ENCODE measurements at regions not wholly inside any gene's neighbourhood (a gene's known extent, or its start where the extent isn't known, plus 50 kb on each side); places are given as distances from the start of the nearest gene placed in this dataset.
"Not testable (repeated sequence)": the region's sequence is repeated elsewhere in the genome, so short reads cannot be mapped to it uniquely, and the experiment has no call there.

DNA sequence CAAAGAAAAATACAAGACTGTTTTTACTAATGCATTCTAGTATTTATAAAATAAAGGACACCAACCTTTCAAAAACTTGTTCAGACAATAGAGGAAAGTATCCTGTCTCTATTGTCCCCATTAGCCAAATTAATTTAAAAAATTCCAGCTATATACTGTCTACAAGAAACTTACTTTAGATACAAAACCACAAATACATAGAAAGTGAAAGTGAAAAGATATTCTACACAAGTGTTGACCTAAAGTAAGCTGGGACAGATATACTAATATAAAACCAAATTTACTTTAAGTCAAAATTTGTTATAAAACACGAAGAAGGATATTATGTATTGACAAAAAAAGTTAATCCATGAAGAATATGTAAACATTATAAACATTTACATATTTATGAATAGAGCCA lies 893.3 kb upstream of the TMEFF2 start:
- no peaks in the 10 kb centered on the region for H3K27me3 ChIP-seq (ENCODE audit: insufficient read depth, low read depth)
- intact Hi-C loops (cut with micrococcal nuclease; ENCODE audit: unreplicated experiment) = no loop called here
- H3K9me3 ChIP-seq (ENCODE audit: insufficient read depth, low read depth) = no peaks in the 10 kb centered on the region
- ChIA-PET CTCF (no interaction called here), POLR2A (ENCODE audit: unreplicated experiment) (no interaction called here)
- no peak for TF ChIP-seq EZH2 (IDR thresholded peaks at IDR 0.05; ENCODE audit: low read depth)
- H3K9me2 ChIP-seq (ENCODE audit: insufficient read depth) = no peaks in the 10 kb centered on the region
- DNase-seq = no peak
- no TSS peak for BruUV-seq (replicated peaks)
- no peak overlapping the region for H3K4me3 ChIP-seq
- H3K27ac ChIP-seq = no peak overlapping the region
- H3K79me2 ChIP-seq (ENCODE audit: low read depth) = no peaks in the 10 kb centered on the region
- H3F3A ChIP-seq (ENCODE audit: insufficient read depth, low read depth) = no peaks in the 10 kb centered on the region
- no peaks in the 10 kb centered on the region for H3K36me3 ChIP-seq (ENCODE audit: low read depth)
- no peaks in the 10 kb centered on the region for H3K4me1 ChIP-seq (replicated peaks; ENCODE audit: insufficient read depth)
- no peaks in the 10 kb centered on the region for H4K20me1 ChIP-seq (ENCODE audit: insufficient read depth)
- no peak overlapping the region for H3K4me2 ChIP-seq
- no peak overlapping the region for H2AFZ ChIP-seq

DNA sequence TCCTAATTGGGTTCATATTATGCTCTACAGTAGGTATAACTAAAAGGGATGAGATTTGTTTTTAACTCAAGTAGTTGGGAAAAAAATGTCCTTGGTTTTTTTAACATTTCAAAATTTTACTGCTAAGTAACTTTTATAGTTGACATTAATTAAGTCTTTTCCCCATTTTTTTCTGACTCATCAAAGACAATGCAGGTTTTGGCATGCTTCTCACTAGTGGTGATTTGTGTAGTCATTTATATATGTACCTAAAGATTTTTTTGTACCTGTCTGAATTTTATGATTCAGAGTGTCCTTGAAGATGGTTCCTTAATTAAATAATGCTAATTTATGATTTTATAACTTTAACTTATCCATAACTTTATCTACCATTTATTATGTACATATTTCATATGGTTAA lies 882.3 kb upstream of the TMEFF2 start:
- no peaks in the 10 kb centered on the region for H3K79me2 ChIP-seq (ENCODE audit: low read depth)
- H3F3A ChIP-seq (ENCODE audit: insufficient read depth, low read depth) = no peaks in the 10 kb centered on the region
- no peak for TF ChIP-seq EZH2 (IDR thresholded peaks at IDR 0.05; ENCODE audit: low read depth)
- TF ChIP-seq, protein P1, sequence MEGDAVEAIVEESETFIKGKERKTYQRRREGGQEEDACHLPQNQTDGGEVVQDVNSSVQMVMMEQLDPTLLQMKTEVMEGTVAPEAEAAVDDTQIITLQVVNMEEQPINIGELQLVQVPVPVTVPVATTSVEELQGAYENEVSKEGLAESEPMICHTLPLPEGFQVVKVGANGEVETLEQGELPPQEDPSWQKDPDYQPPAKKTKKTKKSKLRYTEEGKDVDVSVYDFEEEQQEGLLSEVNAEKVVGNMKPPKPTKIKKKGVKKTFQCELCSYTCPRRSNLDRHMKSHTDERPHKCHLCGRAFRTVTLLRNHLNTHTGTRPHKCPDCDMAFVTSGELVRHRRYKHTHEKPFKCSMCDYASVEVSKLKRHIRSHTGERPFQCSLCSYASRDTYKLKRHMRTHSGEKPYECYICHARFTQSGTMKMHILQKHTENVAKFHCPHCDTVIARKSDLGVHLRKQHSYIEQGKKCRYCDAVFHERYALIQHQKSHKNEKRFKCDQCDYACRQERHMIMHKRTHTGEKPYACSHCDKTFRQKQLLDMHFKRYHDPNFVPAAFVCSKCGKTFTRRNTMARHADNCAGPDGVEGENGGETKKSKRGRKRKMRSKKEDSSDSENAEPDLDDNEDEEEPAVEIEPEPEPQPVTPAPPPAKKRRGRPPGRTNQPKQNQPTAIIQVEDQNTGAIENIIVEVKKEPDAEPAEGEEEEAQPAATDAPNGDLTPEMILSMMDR (conservative IDR thresholded peaks at IDR 0.05) = no peak
- no peak overlapping the region for H2AFZ ChIP-seq
- H3K4me1 ChIP-seq (replicated peaks; ENCODE audit: insufficient read depth) = no peaks in the 10 kb centered on the region
- ChIA-PET CTCF (no interaction called here), POLR2A (ENCODE audit: unreplicated experiment) (no interaction called here)
- no peaks in the 10 kb centered on the region for H3K36me3 ChIP-seq (ENCODE audit: low read depth)
- H3K4me3 ChIP-seq = no peak overlapping the region
- no peaks in the 10 kb centered on the region for H3K9me3 ChIP-seq (ENCODE audit: insufficient read depth, low read depth)
- DNase-seq = no peak
- H3K4me2 ChIP-seq = no peak overlapping the region
- no peaks in the 10 kb centered on the region for H3K9me2 ChIP-seq (ENCODE audit: insufficient read depth)
- no peaks in the 10 kb centered on the region for H4K20me1 ChIP-seq (ENCODE audit: insufficient read depth)
- BruUV-seq (replicated peaks) = no TSS peak
- H3K27me3 ChIP-seq (ENCODE audit: insufficient read depth, low read depth) = no peaks in the 10 kb centered on the region
- intact Hi-C loops (cut with micrococcal nuclease; ENCODE audit: unreplicated experiment) = no loop called here
- H3K27ac ChIP-seq = no peak overlapping the region

DNA sequence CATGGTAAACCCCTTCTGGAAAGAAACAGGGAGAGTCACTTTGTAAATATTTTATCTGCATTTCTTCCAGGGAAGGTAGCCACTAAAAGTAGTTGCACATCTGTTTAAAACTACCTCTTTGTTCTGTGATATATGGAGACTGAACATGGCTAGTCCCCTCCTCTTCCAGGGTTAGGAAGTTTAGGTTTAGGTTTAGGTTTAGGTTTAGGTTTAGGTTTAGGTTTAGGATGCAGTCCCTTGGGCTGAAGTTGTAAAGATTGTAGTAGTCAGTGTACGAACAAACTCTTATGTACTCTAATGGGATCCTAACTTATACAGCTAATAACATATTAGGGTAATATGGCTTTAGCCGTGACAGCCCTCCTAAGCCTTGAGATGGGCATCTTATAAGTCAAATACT lies 880.2 kb upstream of the TMEFF2 start:
- H3K4me2 ChIP-seq = no peak overlapping the region
- no peaks in the 10 kb centered on the region for H3K9me2 ChIP-seq (ENCODE audit: insufficient read depth)
- no peak for TF ChIP-seq EZH2 (IDR thresholded peaks at IDR 0.05; ENCODE audit: low read depth)
- TF ChIP-seq, protein P1 (conservative IDR thresholded peaks at IDR 0.05) = no peak
- no peaks in the 10 kb centered on the region for H3K9me3 ChIP-seq (ENCODE audit: insufficient read depth, low read depth)
- H3K4me3 ChIP-seq = no peak overlapping the region
- no peaks in the 10 kb centered on the region for H3K4me1 ChIP-seq (replicated peaks; ENCODE audit: insufficient read depth)
- no TSS peak for BruUV-seq (replicated peaks)
- H3F3A ChIP-seq (ENCODE audit: insufficient read depth, low read depth) = no peaks in the 10 kb centered on the region
- intact Hi-C loops (cut with micrococcal nuclease; ENCODE audit: unreplicated experiment) = no loop called here
- no peaks in the 10 kb centered on the region for H3K36me3 ChIP-seq (ENCODE audit: low read depth)
- CTCF ChIA-PET = no interaction called here
- no peak overlapping the region for H2AFZ ChIP-seq
- no peaks in the 10 kb centered on the region for H4K20me1 ChIP-seq (ENCODE audit: insufficient read depth)
- H3K79me2 ChIP-seq (ENCODE audit: low read depth) = no peaks in the 10 kb centered on the region
- H3K27me3 ChIP-seq (ENCODE audit: insufficient read depth, low read depth) = no peaks in the 10 kb centered on the region
- no peak for DNase-seq
- H3K27ac ChIP-seq = no peak overlapping the region
- POLR2A ChIA-PET (ENCODE audit: unreplicated experiment) = no interaction called here

DNA sequence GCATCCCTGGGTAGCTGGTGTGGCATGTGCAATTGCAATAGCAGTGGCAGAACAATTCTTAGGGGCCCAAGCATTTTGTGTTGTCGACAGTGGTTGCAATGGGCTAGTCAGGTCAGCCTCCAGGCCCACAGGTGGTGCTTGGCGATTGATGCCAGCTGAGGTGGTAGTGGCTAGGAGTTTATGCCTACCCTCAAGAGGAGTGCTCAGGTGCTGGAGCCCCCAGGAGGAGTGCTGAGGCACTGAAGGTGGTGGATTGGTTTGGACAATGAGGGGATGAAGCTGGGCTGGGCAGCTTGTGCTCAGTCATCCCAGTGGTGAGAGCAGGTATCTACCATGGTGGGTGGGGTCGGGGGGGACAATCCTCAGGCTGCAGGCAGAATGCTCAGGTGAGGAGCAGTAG lies 877.9 kb upstream of the TMEFF2 start:
- DNase-seq = no peak
- Histone ChIP-seq H3K27me3 (ENCODE audit: insufficient read depth, low read depth) (no peaks in the 10 kb centered on the region), H3K36me3 (ENCODE audit: low read depth) (no peaks in the 10 kb centered on the region), H3F3A (ENCODE audit: insufficient read depth, low read depth) (no peaks in the 10 kb centered on the region), H3K27ac (no peak overlapping the region), H4K20me1 (ENCODE audit: insufficient read depth) (no peaks in the 10 kb centered on the region), H2AFZ (no peak overlapping the region), H3K9me3 (ENCODE audit: insufficient read depth, low read depth) (no peaks in the 10 kb centered on the region), H3K9me2 (ENCODE audit: insufficient read depth) (no peaks in the 10 kb centered on the region), H3K4me2 (no peak overlapping the region), H3K79me2 (ENCODE audit: low read depth) (no peaks in the 10 kb centered on the region), H3K4me3 (no peak overlapping the region), H3K4me1 (replicated peaks; ENCODE audit: insufficient read depth) (no peaks in the 10 kb centered on the region)
- TF ChIP-seq, protein P1 (conservative IDR thresholded peaks at IDR 0.05) = no peak
- no peak for TF ChIP-seq EZH2 (IDR thresholded peaks at IDR 0.05; ENCODE audit: low read depth)
- intact Hi-C loops (cut with micrococcal nuclease; ENCODE audit: unreplicated experiment) = no loop called here
- no TSS peak for BruUV-seq (replicated peaks)
- POLR2A ChIA-PET (ENCODE audit: unreplicated experiment) = no interaction called here
- CTCF ChIA-PET = interaction anchor here (0.6 kb wide), 1 partner anchor 367 kb away, joined by 9 read pairs; no protein-coding TSS in a partner anchor

DNA sequence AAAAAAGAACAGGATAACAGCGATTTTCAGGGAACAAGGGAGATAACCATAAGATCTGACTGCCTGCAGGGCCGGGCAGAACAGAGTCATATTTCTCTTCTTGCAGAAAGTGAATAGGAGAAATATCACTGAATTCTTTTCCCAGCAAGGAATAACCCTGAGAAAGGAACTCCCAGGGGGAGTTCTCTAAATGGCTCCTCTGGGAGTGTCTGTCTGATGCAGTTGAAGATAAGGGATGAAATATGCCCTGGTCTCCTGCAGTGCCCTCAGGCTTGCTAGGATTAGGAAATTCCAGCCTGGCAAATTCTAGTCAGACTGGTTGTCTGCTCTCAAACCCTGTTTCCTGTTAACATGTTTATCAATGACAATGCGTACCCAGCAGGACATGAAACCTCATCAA lies 830.8 kb upstream of the TMEFF2 start:
- intact Hi-C loops (cut with micrococcal nuclease; ENCODE audit: unreplicated experiment); H3K4me1 ChIP-seq (replicated peaks; ENCODE audit: insufficient read depth); H3K79me2 ChIP-seq (ENCODE audit: low read depth); H3K36me3 ChIP-seq (ENCODE audit: low read depth); H4K20me1 ChIP-seq (ENCODE audit: insufficient read depth); H3K27me3 ChIP-seq (ENCODE audit: insufficient read depth, low read depth); H2AFZ ChIP-seq; H3K4me3 ChIP-seq; DNase-seq; H3K27ac ChIP-seq; BruUV-seq (replicated peaks); H3F3A ChIP-seq (ENCODE audit: insufficient read depth, low read depth); CTCF ChIA-PET; H3K9me2 ChIP-seq (ENCODE audit: insufficient read depth); H3K9me3 ChIP-seq (ENCODE audit: insufficient read depth, low read depth); POLR2A ChIA-PET (ENCODE audit: unreplicated experiment); H3K4me2 ChIP-seq: not testable (repeated sequence)

Measured in PC-9 (cell line).